GM12874 (cell line): ENCODE measurements at regions not wholly inside any gene's neighbourhood (a gene's known extent, or its start where the extent isn't known, plus 50 kb on each side); places are given as distances from the start of the nearest gene placed in this dataset.

ENCODE experiments used
- TF ChIP-seq, protein P1 (sequence below): IDR thresholded peaks from 2 replicates; pipeline ENCODE4 v1.5.1; 2011; ENCODE audit warnings: low read depth, mild to moderate bottlenecking, control low read depth, low read length, moderate library complexity; ENCODE audit not compliant: insufficient read depth

DNA sequence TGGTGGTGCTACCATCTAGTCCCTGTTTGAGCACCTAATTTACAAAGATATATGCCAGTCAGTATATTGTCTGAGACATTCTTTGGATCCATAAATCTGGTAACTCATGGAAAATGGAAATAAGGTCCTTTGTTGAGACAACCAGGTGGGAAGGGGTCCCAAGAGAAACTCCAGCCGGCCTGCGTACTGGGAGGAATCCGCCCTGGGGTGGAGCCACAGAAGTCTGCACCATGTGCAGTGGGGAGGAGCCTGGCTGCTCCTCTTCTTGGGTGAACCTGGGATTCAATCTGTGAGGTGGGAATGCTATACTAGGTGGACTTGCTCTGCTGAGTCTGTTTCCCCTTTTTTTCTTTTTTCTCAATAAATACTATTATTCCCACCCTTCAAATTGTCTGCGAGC is 339.2 kb upstream of the TNRC6C start:
- TF ChIP-seq, protein P1, sequence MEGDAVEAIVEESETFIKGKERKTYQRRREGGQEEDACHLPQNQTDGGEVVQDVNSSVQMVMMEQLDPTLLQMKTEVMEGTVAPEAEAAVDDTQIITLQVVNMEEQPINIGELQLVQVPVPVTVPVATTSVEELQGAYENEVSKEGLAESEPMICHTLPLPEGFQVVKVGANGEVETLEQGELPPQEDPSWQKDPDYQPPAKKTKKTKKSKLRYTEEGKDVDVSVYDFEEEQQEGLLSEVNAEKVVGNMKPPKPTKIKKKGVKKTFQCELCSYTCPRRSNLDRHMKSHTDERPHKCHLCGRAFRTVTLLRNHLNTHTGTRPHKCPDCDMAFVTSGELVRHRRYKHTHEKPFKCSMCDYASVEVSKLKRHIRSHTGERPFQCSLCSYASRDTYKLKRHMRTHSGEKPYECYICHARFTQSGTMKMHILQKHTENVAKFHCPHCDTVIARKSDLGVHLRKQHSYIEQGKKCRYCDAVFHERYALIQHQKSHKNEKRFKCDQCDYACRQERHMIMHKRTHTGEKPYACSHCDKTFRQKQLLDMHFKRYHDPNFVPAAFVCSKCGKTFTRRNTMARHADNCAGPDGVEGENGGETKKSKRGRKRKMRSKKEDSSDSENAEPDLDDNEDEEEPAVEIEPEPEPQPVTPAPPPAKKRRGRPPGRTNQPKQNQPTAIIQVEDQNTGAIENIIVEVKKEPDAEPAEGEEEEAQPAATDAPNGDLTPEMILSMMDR = no peak

GRCh38 chr17:77619851-77620250 is 338.7 kb upstream of the TNRC6C start:
- TF ChIP-seq, protein P1 = no peak

GRCh38 chr17:77620282-77620681 is 338.2 kb upstream of the TNRC6C start:
- TF ChIP-seq, protein P1 = no peak

- TF ChIP-seq, protein P1 = no peak
Measured at GRCh38 chr17:77622647-77623046, 335.9 kb upstream of the TNRC6C start.

DNA sequence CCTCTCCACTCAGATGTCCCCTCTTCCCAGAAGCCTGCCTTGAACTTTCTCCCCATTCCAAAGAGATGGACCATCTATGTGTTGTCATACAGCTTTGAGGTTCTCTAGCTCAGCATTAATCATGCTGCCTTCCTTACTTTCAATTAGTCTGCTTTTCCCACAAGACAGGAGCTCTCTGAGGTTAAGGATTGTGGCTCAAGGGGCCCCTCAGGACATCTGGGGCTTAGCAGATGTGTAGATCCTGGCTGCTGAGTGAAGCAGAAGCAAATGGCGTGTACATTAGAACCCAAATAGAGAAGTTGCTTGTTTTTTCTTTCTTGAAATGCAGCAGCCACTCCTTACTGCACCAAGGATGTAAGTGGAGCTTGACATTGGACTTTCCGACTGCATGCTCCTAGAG is 330.5 kb upstream of the TNRC6C start:
- TF ChIP-seq, protein P1 = no peak

- TF ChIP-seq, protein P1 = no peak
Measured at GRCh38 chr17:77631307-77631706, 327.2 kb upstream of the TNRC6C start.

- TF ChIP-seq, protein P1 = no peak
Measured at GRCh38 chr17:77632619-77633018, 325.9 kb upstream of the TNRC6C start.

- TF ChIP-seq, protein P1 = no peak
Measured at GRCh38 chr17:77634710-77635109, 323.8 kb upstream of the TNRC6C start.
